ENCODE measurements at regions not wholly inside any gene's neighbourhood (a gene's known extent, or its start where the extent isn't known, plus 50 kb on each side); places are given as distances from the start of the nearest gene placed in this dataset.

GRCh38 chr12:83769151-83769550, 1082.4 kb downstream of the TMTC2 start:
- no peak overlapping the region for H3K27ac Mint-ChIP-seq
- no peak overlapping the region for H3K4me3 Mint-ChIP-seq
- POLR2A ChIA-PET = no interaction called here
- DNase-seq = no peak
- intact Hi-C loops (cut with micrococcal nuclease) = no loop called here
- no peaks in the 10 kb centered on the region for H3K4me1 Mint-ChIP-seq
- no peaks in the 10 kb centered on the region for H3K27me3 Mint-ChIP-seq
- CTCF ChIA-PET = no interaction called here
- peaks cover 13% of the 10 kb centered on the region for H3K9me3 Mint-ChIP-seq
- TF ChIP-seq CTCF (IDR thresholded peaks at IDR 0.05) = no peak
- H3K36me3 Mint-ChIP-seq (ENCODE audit: low read depth) = no peaks in the 10 kb centered on the region
- ATAC-seq (ENCODE audit: low read depth) = no peak

GRCh38 chr12:83767723-83768122, 1081.0 kb downstream of the TMTC2 start:
- Mint-ChIP-seq H3K4me3 (no peak overlapping the region), H3K36me3 (ENCODE audit: low read depth) (no peaks in the 10 kb centered on the region), H3K27me3 (no peaks in the 10 kb centered on the region), H3K9me3 (peaks cover 11% of the 10 kb centered on the region), H3K4me1 (no peaks in the 10 kb centered on the region), H3K27ac (no peak overlapping the region)
- intact Hi-C loops (cut with micrococcal nuclease) = no loop called here
- DNase-seq = no peak
- ChIA-PET CTCF (no interaction called here), POLR2A (no interaction called here)
- no peak for TF ChIP-seq CTCF (IDR thresholded peaks at IDR 0.05)
- no peak for ATAC-seq (ENCODE audit: low read depth)

- H3K27ac Mint-ChIP-seq = no peak overlapping the region
- no peaks in the 10 kb centered on the region for H3K36me3 Mint-ChIP-seq (ENCODE audit: low read depth)
- ChIA-PET POLR2A (no interaction called here), CTCF (no interaction called here)
- no peak for DNase-seq
- no peak for ATAC-seq (ENCODE audit: low read depth)
- no peak for TF ChIP-seq CTCF (IDR thresholded peaks at IDR 0.05)
- no peak overlapping the region for H3K4me3 Mint-ChIP-seq
- no peaks in the 10 kb centered on the region for H3K27me3 Mint-ChIP-seq
- intact Hi-C loops (cut with micrococcal nuclease) = no loop called here
- H3K4me1 Mint-ChIP-seq = no peaks in the 10 kb centered on the region
- H3K9me3 Mint-ChIP-seq = peaks cover 11% of the 10 kb centered on the region
These were observed 1076.7 kb downstream of the TMTC2 start for GRCh38 chr12:83763425-83763824.

GRCh38 chr12:83759906-83760305, 1073.2 kb downstream of the TMTC2 start:
- intact Hi-C loops (cut with micrococcal nuclease) = no loop called here
- Mint-ChIP-seq H3K9me3 (peaks cover 9% of the 10 kb centered on the region), H3K27me3 (no peaks in the 10 kb centered on the region), H3K4me1 (no peaks in the 10 kb centered on the region), H3K27ac (no peak overlapping the region), H3K4me3 (no peak overlapping the region), H3K36me3 (ENCODE audit: low read depth) (no peaks in the 10 kb centered on the region)
- ATAC-seq (ENCODE audit: low read depth) = no peak
- CTCF ChIA-PET = no interaction called here
- no peak for TF ChIP-seq CTCF (IDR thresholded peaks at IDR 0.05)
- POLR2A ChIA-PET = no interaction called here
- no peak for DNase-seq

- no peak for ATAC-seq (ENCODE audit: low read depth)
- no peak for TF ChIP-seq CTCF (IDR thresholded peaks at IDR 0.05)
These were observed 1072.4 kb downstream of the TMTC2 start for GRCh38 chr12:83758888-83759631.

More at GRCh38 chr12:83758888-83759631, 1072.4 kb downstream of the TMTC2 start:
- no peak overlapping the region for H3K4me3 Mint-ChIP-seq
- no peak overlapping the region for H3K27ac Mint-ChIP-seq
- H3K27me3 Mint-ChIP-seq = no peaks in the 10 kb centered on the region
- CTCF ChIA-PET = no interaction called here
- DNase-seq = no peak
- no peaks in the 10 kb centered on the region for H3K36me3 Mint-ChIP-seq (ENCODE audit: low read depth)
- POLR2A ChIA-PET = no interaction called here
- intact Hi-C loops (cut with micrococcal nuclease) = no loop called here
- H3K9me3 Mint-ChIP-seq = peaks cover 8% of the 10 kb centered on the region
- no peaks in the 10 kb centered on the region for H3K4me1 Mint-ChIP-seq

All from activated B cell treated with CpG ODN at 0.5 μM for 24 hours (primary cell).